ENCODE measurements at regions not wholly inside any gene's neighbourhood (a gene's known extent, or its start where the extent isn't known, plus 50 kb on each side); places are given as distances from the start of the nearest gene placed in this dataset.

GRCh38 chr5:88144219-88145001 lies 124.2 kb downstream of the TMEM161B start:
- H2AFZ ChIP-seq, result no peak overlapping the region
- no peaks in the 10 kb centered on the region for H4K20me1 ChIP-seq (replicated peaks; ENCODE audit: insufficient read depth)
- H3K9me3 Mint-ChIP-seq, result no peaks in the 10 kb centered on the region; the same call in 1 of the 3 replicates
- peak; percentile 31 for TF ChIP-seq EZH2 (IDR thresholded peaks at IDR 0.05; ENCODE audit: low read depth, unreplicated experiment)
- TF ChIP-seq, protein P1, sequence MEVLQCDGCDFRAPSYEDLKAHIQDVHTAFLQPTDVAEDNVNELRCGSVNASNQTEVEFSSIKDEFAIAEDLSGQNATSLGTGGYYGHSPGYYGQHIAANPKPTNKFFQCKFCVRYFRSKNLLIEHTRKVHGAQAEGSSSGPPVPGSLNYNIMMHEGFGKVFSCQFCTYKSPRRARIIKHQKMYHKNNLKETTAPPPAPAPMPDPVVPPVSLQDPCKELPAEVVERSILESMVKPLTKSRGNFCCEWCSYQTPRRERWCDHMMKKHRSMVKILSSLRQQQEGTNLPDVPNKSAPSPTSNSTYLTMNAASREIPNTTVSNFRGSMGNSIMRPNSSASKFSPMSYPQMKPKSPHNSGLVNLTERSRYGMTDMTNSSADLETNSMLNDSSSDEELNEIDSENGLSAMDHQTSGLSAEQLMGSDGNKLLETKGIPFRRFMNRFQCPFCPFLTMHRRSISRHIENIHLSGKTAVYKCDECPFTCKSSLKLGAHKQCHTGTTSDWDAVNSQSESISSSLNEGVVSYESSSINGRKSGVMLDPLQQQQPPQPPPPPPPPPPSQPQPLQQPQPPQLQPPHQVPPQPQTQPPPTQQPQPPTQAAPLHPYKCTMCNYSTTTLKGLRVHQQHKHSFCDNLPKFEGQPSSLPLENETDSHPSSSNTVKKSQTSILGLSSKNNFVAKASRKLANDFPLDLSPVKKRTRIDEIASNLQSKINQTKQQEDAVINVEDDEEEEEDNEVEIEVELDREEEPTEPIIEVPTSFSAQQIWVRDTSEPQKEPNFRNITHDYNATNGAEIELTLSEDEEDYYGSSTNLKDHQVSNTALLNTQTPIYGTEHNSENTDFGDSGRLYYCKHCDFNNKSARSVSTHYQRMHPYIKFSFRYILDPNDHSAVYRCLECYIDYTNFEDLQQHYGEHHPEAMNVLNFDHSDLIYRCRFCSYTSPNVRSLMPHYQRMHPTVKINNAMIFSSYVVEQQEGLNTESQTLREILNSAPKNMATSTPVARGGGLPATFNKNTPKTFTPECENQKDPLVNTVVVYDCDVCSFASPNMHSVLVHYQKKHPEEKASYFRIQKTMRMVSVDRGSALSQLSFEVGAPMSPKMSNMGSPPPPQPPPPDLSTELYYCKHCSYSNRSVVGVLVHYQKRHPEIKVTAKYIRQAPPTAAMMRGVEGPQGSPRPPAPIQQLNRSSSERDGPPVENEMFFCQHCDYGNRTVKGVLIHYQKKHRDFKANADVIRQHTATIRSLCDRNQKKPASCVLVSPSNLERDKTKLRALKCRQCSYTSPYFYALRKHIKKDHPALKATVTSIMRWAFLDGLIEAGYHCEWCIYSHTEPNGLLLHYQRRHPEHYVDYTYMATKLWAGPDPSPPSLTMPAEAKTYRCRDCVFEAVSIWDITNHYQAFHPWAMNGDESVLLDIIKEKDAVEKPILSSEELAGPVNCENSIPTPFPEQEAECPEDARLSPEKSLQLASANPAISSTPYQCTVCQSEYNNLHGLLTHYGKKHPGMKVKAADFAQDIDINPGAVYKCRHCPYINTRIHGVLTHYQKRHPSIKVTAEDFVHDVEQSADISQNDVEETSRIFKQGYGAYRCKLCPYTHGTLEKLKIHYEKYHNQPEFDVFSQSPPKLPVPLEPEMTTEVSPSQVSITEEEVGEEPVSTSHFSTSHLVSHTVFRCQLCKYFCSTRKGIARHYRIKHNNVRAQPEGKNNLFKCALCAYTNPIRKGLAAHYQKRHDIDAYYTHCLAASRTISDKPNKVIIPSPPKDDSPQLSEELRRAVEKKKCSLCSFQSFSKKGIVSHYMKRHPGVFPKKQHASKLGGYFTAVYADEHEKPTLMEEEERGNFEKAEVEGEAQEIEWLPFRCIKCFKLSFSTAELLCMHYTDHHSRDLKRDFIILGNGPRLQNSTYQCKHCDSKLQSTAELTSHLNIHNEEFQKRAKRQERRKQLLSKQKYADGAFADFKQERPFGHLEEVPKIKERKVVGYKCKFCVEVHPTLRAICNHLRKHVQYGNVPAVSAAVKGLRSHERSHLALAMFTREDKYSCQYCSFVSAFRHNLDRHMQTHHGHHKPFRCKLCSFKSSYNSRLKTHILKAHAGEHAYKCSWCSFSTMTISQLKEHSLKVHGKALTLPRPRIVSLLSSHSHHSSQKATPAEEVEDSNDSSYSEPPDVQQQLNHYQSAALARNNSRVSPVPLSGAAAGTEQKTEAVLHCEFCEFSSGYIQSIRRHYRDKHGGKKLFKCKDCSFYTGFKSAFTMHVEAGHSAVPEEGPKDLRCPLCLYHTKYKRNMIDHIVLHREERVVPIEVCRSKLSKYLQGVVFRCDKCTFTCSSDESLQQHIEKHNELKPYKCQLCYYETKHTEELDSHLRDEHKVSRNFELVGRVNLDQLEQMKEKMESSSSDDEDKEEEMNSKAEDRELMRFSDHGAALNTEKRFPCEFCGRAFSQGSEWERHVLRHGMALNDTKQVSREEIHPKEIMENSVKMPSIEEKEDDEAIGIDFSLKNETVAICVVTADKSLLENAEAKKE (CRISPR knock-in tag; IDR thresholded peaks at IDR 0.05), result no peak
- no peaks in the 10 kb centered on the region for H3K27me3 Mint-ChIP-seq (ENCODE audit: insufficient read depth, low read depth, poor library complexity)
- H3F3A ChIP-seq (replicated peaks; ENCODE audit: low read depth), result peaks cover 8% of the 10 kb centered on the region; the same call in 1 of the 2 replicates
- DNase-seq (ENCODE audit: low spot score) (peak; percentile 63), ATAC-seq (peak; percentile 3; the same call in 2 of the 3 replicates)
- H3K27me3 ChIP-seq (ENCODE audit: insufficient read depth), result peaks cover 71% of the 10 kb centered on the region
- peaks cover 53% of the 10 kb centered on the region for H3K4me1 ChIP-seq (ENCODE audit: insufficient read depth)
- H3K4me3 Mint-ChIP-seq, result peak overlapping the region; percentile 49
- H3K27ac ChIP-seq (ENCODE audit: low read depth), result no peak overlapping the region
- H3K4me1 Mint-ChIP-seq, result peaks cover 19% of the 10 kb centered on the region
- H3K4me3 ChIP-seq, result peak overlapping the region; percentile 53
- H3K36me3 ChIP-seq (ENCODE audit: insufficient read depth), result no peaks in the 10 kb centered on the region
- H3K4me2 ChIP-seq, result peak overlapping the region; percentile 90
- no peaks in the 10 kb centered on the region for H3K79me2 ChIP-seq (replicated peaks; ENCODE audit: insufficient read depth)
- H3K36me3 Mint-ChIP-seq (ENCODE audit: low read depth), result no peaks in the 10 kb centered on the region
- no peaks in the 10 kb centered on the region for H3K9me2 ChIP-seq (ENCODE audit: insufficient read depth)
- H3K27ac Mint-ChIP-seq, result no peak overlapping the region

DNA sequence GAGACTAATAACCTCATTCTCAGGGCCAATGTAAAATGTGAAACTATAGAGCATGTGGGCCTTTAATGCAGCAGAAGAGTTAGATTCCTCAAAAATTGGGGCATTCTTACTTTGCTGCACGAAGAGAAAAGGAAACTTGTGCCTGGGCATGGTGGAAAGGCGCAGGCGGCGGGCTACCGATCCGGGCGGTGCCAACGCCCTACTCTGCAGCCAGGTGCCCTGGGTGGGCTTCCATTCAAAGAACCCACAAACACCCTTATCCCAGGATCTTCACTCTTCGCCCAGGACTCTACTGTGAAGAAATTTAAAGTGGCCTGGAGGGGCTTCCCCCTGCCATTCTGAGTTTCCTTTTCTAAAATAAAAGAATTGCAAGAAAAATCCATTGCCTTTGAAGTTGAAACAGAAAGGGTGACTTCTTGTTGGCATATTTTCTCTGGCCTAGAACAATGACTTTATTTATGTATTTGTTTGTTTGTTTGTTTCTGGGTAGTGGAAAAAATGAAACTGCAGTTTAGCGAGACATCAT lies 124.9 kb downstream of the TMEM161B start:
- Histone ChIP-seq H2AFZ (no peak overlapping the region), H3K79me2 (replicated peaks; ENCODE audit: insufficient read depth) (no peaks in the 10 kb centered on the region), H3K4me3 (peak overlapping the region; percentile 53), H3K4me2 (peak overlapping the region; percentile 90), H3K4me1 (ENCODE audit: insufficient read depth) (peaks cover 53% of the 10 kb centered on the region), H3K36me3 (ENCODE audit: insufficient read depth) (no peaks in the 10 kb centered on the region), H3F3A (replicated peaks; ENCODE audit: low read depth) (peaks cover 8% of the 10 kb centered on the region; the same call in 1 of the 2 replicates), H3K9me2 (ENCODE audit: insufficient read depth) (no peaks in the 10 kb centered on the region), H3K27ac (ENCODE audit: low read depth) (no peak overlapping the region), H4K20me1 (replicated peaks; ENCODE audit: insufficient read depth) (no peaks in the 10 kb centered on the region), H3K27me3 (ENCODE audit: insufficient read depth) (peaks cover 77% of the 10 kb centered on the region)
- ATAC-seq, result no peak
- Mint-ChIP-seq H3K4me3 (peak overlapping the region; percentile 39), H3K27ac (no peak overlapping the region), H3K9me3 (no peaks in the 10 kb centered on the region; the same call in 2 of the 3 replicates), H3K4me1 (peaks cover 19% of the 10 kb centered on the region), H3K27me3 (ENCODE audit: insufficient read depth, low read depth, poor library complexity) (no peaks in the 10 kb centered on the region), H3K36me3 (ENCODE audit: low read depth) (no peaks in the 10 kb centered on the region)
- peak; percentile 3 for DNase-seq (ENCODE audit: low spot score)
- no peak for TF ChIP-seq CREB1 (CRISPR knock-in tag; IDR thresholded peaks at IDR 0.05; ENCODE audit: low read depth)
- peak; percentile 21 for TF ChIP-seq EZH2phosphoT487 (IDR thresholded peaks at IDR 0.05; ENCODE audit: unreplicated experiment)
- peak; percentile 14 for TF ChIP-seq EZH2 (IDR thresholded peaks at IDR 0.05; ENCODE audit: low read depth, unreplicated experiment)

Data from GM23338 (cell line).